ENCODE measurements at regions not wholly inside any gene's neighbourhood (a gene's known extent, or its start where the extent isn't known, plus 50 kb on each side); places are given as distances from the start of the nearest gene placed in this dataset.

GRCh38 chr5:92459654-92460053, 1076.5 kb upstream of the ARRDC3 start:
- no peak for TF ChIP-seq CTCF (conservative IDR thresholded peaks at IDR 0.05)
- no peak for TF ChIP-seq ZFX (IDR thresholded peaks at IDR 0.05)
